H1 (cell line): ENCODE measurements at regions not wholly inside any gene's neighbourhood (a gene's known extent, or its start where the extent isn't known, plus 50 kb on each side); places are given as distances from the start of the nearest gene placed in this dataset.

Source experiments
- RAD21 ChIP-seq, 2 experiments: IDR thresholded peaks in 1 of 2; conservative IDR thresholded peaks in 1 of 2; 2 replicates each; pipeline ENCODE4 v1.6.1; 2011; ENCODE audit warnings: low read depth in 2 of 2, low read length in 2 of 2, improper control_type of control experiment in 1 of 2, inconsistent platforms in 1 of 2, mild to moderate bottlenecking in 1 of 2, moderate library complexity in 1 of 2
- TAF1 ChIP-seq: IDR thresholded peaks from 2 replicates; pipeline ENCODE4 v1.6.1; 2011; ENCODE audit warnings: mild to moderate bottlenecking, low read depth, low read length
- TF ChIP-seq, protein P1 (sequence below), 3 experiments: IDR thresholded peaks; 1 replicate in 2 of 3; 2 replicates in 1 of 3; pipeline versions ENCODE4 v1.5.1 to v1.6.1; 2011; ENCODE audit warnings: low read length in 3 of 3, mild to moderate bottlenecking in 3 of 3, inconsistent platforms in 2 of 3, low read depth in 1 of 3, moderate library complexity in 1 of 3; ENCODE audit not compliant: insufficient read depth in 1 of 3; ENCODE audit errors: control extremely low read depth in 1 of 3

DNA sequence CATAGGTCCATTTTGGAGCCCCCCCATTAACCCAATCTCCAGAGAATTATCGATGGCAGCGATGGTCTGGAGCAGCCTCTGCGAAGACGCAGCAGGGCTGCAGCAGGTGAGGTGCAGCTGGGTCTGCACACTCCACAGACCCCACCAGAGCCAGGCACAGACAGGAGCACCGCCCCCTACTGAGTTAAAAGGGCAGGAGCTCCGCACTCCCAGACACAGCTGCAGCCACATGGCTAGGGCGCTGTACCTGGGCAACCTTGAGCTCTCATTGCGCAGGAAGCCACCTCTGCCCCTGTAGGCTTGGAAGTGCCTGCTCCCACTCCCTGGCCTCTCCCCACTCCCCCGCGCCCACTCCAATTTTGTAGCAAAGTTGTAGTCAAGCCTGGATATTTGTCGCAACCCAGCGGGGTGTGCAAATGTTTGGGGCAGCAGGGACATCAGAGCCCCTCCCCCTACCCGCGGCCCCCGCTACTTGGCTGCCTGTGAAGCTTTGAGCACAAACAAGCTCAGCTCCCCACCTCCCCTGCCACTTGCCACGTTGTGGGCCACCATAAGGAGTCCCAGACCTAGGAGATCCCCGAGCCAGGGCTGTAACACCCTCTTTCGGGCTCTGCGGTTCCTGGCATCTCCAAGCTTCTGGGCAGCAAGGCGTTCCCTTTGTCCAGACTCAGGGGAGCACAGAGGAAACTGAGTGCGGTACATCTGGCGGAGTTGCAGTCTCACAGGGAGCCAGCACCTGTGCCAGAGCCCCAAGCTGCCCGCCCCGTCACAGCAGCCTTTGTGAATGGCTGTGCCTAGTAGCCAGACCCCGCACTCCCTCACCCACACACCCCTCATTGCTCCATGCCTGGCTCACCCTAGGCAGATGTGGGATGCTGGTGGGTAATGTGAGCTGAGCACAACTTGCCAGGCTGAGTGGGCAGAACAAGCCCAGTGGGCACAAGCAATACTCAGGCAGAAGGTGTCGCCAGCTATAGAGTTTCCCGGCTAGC is 949.7 kb upstream of the SLITRK1 start (continued):
- TF ChIP-seq, protein P1, sequence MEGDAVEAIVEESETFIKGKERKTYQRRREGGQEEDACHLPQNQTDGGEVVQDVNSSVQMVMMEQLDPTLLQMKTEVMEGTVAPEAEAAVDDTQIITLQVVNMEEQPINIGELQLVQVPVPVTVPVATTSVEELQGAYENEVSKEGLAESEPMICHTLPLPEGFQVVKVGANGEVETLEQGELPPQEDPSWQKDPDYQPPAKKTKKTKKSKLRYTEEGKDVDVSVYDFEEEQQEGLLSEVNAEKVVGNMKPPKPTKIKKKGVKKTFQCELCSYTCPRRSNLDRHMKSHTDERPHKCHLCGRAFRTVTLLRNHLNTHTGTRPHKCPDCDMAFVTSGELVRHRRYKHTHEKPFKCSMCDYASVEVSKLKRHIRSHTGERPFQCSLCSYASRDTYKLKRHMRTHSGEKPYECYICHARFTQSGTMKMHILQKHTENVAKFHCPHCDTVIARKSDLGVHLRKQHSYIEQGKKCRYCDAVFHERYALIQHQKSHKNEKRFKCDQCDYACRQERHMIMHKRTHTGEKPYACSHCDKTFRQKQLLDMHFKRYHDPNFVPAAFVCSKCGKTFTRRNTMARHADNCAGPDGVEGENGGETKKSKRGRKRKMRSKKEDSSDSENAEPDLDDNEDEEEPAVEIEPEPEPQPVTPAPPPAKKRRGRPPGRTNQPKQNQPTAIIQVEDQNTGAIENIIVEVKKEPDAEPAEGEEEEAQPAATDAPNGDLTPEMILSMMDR (IDR thresholded peaks at IDR 0.05; ENCODE audit: control extremely low read depth in 1 of 3, insufficient read depth in 1 of 3, low read depth in 1 of 3, low read length in 3 of 3) = peak in 2 of 3 experiments; percentile 1 to 12; a peak in 2 of 4 replicates
- peak in 1 of 2 experiments; percentile 13; a peak in 2 of 4 replicates for TF ChIP-seq RAD21 (IDR thresholded peaks at IDR 0.05 in 1 of 2, conservative IDR thresholded peaks at IDR 0.05 in 1 of 2; ENCODE audit: low read depth in 2 of 2, low read length in 2 of 2)
- no peak for TF ChIP-seq TAF1
